HepG2 (cell line): ENCODE measurements at regions not wholly inside any gene's neighbourhood (a gene's known extent, or its start where the extent isn't known, plus 50 kb on each side); places are given as distances from the start of the nearest gene placed in this dataset.

Experiments used
- ARNT2 ChIP-seq: sonication (generic); formaldehyde crosslinking; IDR thresholded peaks from 2 replicates; pipeline ENCODE4 v1.8.0; 2022; ENCODE audit warnings: mild to moderate bottlenecking, low read depth, missing genetic modification reagents, moderate library complexity
- E2F5 ChIP-seq: sonication (generic); formaldehyde crosslinking; conservative IDR thresholded peaks from 2 replicates; pipeline ENCODE4 v1.4.0; 2020; ENCODE audit warnings: missing genetic modification reagents
- ELK4 ChIP-seq: sonication (generic); formaldehyde crosslinking; IDR thresholded peaks from 2 replicates; pipeline ENCODE4 v1.9.0; 2021; ENCODE audit warnings: missing genetic modification reagents, borderline replicate concordance
- ERF ChIP-seq: IDR thresholded peaks from 2 replicates; pipeline ENCODE4 v1.6.1; 2018; ENCODE audit warnings: missing biosample characterization, missing genetic modification reagents
- MAFK ChIP-seq, 2 experiments: IDR thresholded peaks in 1 of 2; conservative IDR thresholded peaks in 1 of 2; 2 replicates each; pipeline ENCODE4 v1.6.1; 2011; ENCODE audit warnings: improper control_type of control experiment in 2 of 2, low read length in 2 of 2
- POLR2AphosphoS5 ChIP-seq: IDR thresholded peaks from 2 replicates; pipeline ENCODE4 v1.6.1; 2012; ENCODE audit warnings: low read depth, low read length
- TAF1 ChIP-seq: sonication (generic); formaldehyde crosslinking; IDR thresholded peaks from 2 replicates; pipeline ENCODE4 v1.4.0; 2020; ENCODE audit warnings: missing genetic modification reagents
- TCF12 ChIP-seq, 2 experiments: fragments of 450-650 bp in 1 of 2; sonication (generic) in 1 of 2; formaldehyde crosslinking in 1 of 2; IDR thresholded peaks; 2 replicates each; pipeline versions ENCODE4 v1.6.1 to v1.8.0; 2017 to 2022; ENCODE audit warnings: antibody characterized with exemption in 1 of 2, mild to moderate bottlenecking in 1 of 2, missing genetic modification reagents in 1 of 2, moderate library complexity in 1 of 2
- ZBTB33 ChIP-seq: sonication (generic); formaldehyde crosslinking; IDR thresholded peaks from 2 replicates; pipeline ENCODE4 v1.4.0; 2020; ENCODE audit warnings: missing genetic modification reagents
- TF ChIP-seq, protein P1 (sequence below): sonication (generic); formaldehyde crosslinking; IDR thresholded peaks from 2 replicates; pipeline ENCODE4 v1.4.0; 2020; ENCODE audit warnings: missing genetic modification reagents
- TF ChIP-seq, protein P2 (sequence below): sonication (generic); formaldehyde crosslinking; IDR thresholded peaks from 2 replicates; pipeline ENCODE4 v1.8.1; 2023; ENCODE audit warnings: mild to moderate bottlenecking, inconsistent platforms, moderate library complexity, missing genetic modification reagents, borderline replicate concordance

GRCh38 chr10:10462151-10462941, 555.3 kb upstream of the CELF2 start:
- TF ChIP-seq ELK4 (CRISPR knock-in tag), result no peak
- TF ChIP-seq ZBTB33 (CRISPR knock-in tag), result no peak
- TF ChIP-seq, protein P1, sequence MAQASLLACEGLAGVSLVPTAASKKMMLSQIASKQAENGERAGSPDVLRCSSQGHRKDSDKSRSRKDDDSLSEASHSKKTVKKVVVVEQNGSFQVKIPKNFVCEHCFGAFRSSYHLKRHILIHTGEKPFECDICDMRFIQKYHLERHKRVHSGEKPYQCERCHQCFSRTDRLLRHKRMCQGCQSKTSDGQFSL (CRISPR knock-in tag), result no peak
- TF ChIP-seq TAF1 (CRISPR knock-in tag), result no peak
- TF ChIP-seq ERF (CRISPR knock-in tag), result no peak
- TF ChIP-seq POLR2AphosphoS5, result no peak
- TF ChIP-seq MAFK (conservative IDR thresholded peaks at IDR 0.05 in 1 of 2, IDR thresholded peaks at IDR 0.05 in 1 of 2; ENCODE audit: low read length in 2 of 2), result no peak
- no peak for TF ChIP-seq ARNT2 (CRISPR knock-in tag)
- TF ChIP-seq TCF12 (IDR thresholded peaks at IDR 0.05), result no peak
- TF ChIP-seq TCF12 (CRISPR knock-in tag; IDR thresholded peaks at IDR 0.05), result no peak
- no peak for TF ChIP-seq E2F5 (CRISPR knock-in tag)
- TF ChIP-seq, protein P2, sequence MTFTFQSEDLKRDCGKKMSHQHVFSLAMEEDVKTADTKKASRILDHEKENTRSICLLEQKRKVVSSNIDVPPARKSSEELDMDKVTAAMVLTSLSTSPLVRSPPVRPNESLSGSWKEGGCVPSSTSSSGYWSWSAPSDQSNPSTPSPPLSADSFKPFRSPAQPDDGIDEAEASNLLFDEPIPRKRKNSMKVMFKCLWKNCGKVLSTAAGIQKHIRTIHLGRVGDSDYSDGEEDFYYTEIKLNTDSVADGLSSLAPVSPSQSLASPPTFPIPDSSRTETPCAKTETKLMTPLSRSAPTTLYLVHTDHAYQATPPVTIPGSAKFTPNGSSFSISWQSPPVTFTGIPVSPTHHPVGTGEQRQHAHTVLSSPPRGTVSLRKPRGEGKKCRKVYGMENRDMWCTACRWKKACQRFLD (CRISPR knock-in tag), result no peak
